BE2C (cell line): ENCODE measurements at regions not wholly inside any gene's neighbourhood (a gene's known extent, or its start where the extent isn't known, plus 50 kb on each side); places are given as distances from the start of the nearest gene placed in this dataset.

Experiments used
- DNase-seq: peaks from one replicate; pipeline ENCODE4 v3.0.0-alpha.2; 2020
- H3K27me3 ChIP-seq: fragments of 250-450 bp; sonication (Bioruptor Pico); 2 replicates; pipeline ENCODE4 v1.5.1; 2020; ENCODE audit warnings: mild to moderate bottlenecking
- H3K36me3 ChIP-seq: fragments of 250-450 bp; sonication (Bioruptor Pico); 2 replicates; pipeline ENCODE4 v1.5.1; 2020; ENCODE audit warnings: mild to moderate bottlenecking
- H3K4me1 ChIP-seq: fragments of 250-450 bp; sonication (Bioruptor Pico); 2 replicates; pipeline ENCODE4 v1.5.1; 2020
- H3K4me3 ChIP-seq: 2 replicates; pipeline ENCODE4 v1.5.1; 2011; ENCODE audit warnings: low read depth, low read length
- H3K9me3 ChIP-seq: fragments of 250-450 bp; sonication (Bioruptor Pico); 2 replicates; pipeline ENCODE4 v1.5.1; 2020
- CTCF ChIP-seq: IDR thresholded peaks from 2 replicates; pipeline ENCODE4 v1.5.1; 2012; ENCODE audit warnings: mild to moderate bottlenecking, low read depth, low read length

GRCh38 chr5:158461240-158461854 lies 602.4 kb upstream of the CLINT1 start:
- Histone ChIP-seq H3K4me3 (no peak overlapping the region), H3K9me3 (no peaks in the 10 kb centered on the region), H3K27me3 (no peaks in the 10 kb centered on the region), H3K36me3 (no peaks in the 10 kb centered on the region), H3K4me1 (peaks cover 15% of the 10 kb centered on the region)
- DNase-seq, result no peak
- no peak for TF ChIP-seq CTCF

GRCh38 chr5:158458086-158458485 lies 599.1 kb upstream of the CLINT1 start:
- H3K36me3 ChIP-seq, result no peaks in the 10 kb centered on the region
- H3K4me3 ChIP-seq, result no peak overlapping the region
- no peaks in the 10 kb centered on the region for H3K27me3 ChIP-seq
- H3K4me1 ChIP-seq, result peaks cover 11% of the 10 kb centered on the region
- H3K9me3 ChIP-seq, result no peaks in the 10 kb centered on the region
- TF ChIP-seq CTCF, result no peak
- peak; percentile 19 for DNase-seq

DNA sequence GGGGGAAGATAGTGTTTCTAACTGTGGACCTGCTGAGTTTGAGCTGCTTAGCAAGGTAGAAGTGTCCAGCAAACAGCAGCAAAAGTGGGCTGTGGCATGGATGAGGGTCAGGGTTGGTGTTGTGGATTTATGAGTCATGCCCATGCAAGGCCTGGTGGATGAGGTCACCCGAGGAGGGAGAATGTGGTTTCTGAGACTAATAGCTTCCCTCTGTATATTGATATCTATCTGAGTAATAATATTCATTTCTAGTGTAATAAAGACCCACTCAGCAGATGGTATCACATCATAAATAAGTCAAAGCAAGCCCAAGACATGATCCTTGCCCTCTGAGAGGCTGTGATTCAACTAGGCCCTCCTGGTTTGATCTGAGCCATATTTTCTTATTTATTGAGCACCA lies 597.8 kb upstream of the CLINT1 start:
- Histone ChIP-seq H3K4me3 (no peak overlapping the region), H3K27me3 (no peaks in the 10 kb centered on the region), H3K4me1 (peaks cover 17% of the 10 kb centered on the region), H3K9me3 (no peaks in the 10 kb centered on the region), H3K36me3 (no peaks in the 10 kb centered on the region)
- DNase-seq, result peak; percentile 75
- no peak for TF ChIP-seq CTCF

DNA sequence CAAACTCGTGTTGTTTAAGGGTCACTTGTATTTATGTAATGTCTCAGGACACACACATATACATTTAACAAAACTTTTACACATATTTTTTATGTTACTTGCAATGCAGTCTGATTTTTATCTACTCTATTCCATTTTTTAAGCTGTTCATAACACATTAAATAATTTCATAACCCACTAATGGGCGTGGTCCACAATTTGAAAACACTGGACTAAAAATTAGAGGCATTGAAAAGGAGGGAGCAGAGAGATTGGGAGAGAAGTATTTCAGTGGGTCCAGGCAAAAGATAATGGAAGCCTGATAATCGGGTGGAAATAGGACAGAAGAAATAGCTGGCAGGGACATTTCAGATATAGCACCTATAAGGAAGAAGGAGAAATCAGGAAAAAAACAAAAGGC lies 597.3 kb upstream of the CLINT1 start:
- no peak for DNase-seq
- H3K27me3 ChIP-seq, result no peaks in the 10 kb centered on the region
- no peak overlapping the region for H3K4me3 ChIP-seq
- no peak for TF ChIP-seq CTCF
- peaks cover 19% of the 10 kb centered on the region for H3K4me1 ChIP-seq
- H3K9me3 ChIP-seq, result no peaks in the 10 kb centered on the region
- no peaks in the 10 kb centered on the region for H3K36me3 ChIP-seq

DNA sequence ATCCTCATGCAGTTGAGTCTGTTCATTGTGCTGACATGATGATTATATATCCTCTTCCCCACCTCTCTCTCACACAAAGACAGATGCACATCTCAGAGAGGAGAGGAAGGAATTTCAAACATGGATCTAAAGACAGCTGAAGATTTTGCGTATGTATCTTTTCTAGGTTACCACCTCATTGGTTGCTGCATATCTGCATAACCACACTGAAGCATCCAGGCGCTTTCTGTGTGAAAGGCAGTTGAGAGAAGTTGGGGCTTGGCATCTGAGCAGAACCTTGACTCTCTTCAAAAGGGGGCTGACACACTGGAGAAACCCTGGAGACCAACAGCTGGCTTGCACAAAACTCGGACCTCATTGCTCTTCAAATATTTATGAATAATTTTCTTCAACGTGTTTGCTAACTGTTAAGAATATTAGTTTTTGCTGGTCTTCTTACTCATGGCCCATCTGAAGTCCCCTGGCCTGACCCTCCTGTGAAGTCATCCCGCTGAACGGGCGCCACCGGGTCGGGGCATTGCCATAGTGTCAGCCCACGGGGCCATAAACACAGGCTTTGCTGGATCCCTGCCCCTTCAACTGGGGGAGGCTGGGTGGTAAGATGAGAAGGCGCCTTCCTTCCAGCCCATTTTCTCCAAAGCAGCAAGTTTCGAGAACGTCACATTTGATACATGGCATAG lies 593.2 kb upstream of the CLINT1 start:
- no peak for TF ChIP-seq CTCF
- no peaks in the 10 kb centered on the region for H3K9me3 ChIP-seq
- H3K4me3 ChIP-seq, result no peak overlapping the region
- DNase-seq, result no peak
- H3K36me3 ChIP-seq, result no peaks in the 10 kb centered on the region
- H3K4me1 ChIP-seq, result peaks cover 20% of the 10 kb centered on the region
- no peaks in the 10 kb centered on the region for H3K27me3 ChIP-seq
